Activated naive CD8-positive, alpha-beta T cell treated with anti-CD3 and anti-CD28 coated beads for 36 hours (primary cell): ENCODE measurements at regions not wholly inside any gene's neighbourhood (a gene's known extent, or its start where the extent isn't known, plus 50 kb on each side); places are given as distances from the start of the nearest gene placed in this dataset.
"Not testable (repeated sequence)": the region's sequence is repeated elsewhere in the genome, so short reads cannot be mapped to it uniquely, and the experiment has no call there.

ENCODE experiments used
- DNase-seq: peaks from one replicate; pipeline ENCODE4 v3.0.0; 2021
- H3K27ac Mint-ChIP-seq: one replicate; pipeline ENCODE4 v1.8.0; 2022; ENCODE audit warnings: mild to moderate bottlenecking, moderate library complexity, mixed read lengths
- H3K27me3 Mint-ChIP-seq: one replicate; pipeline ENCODE4 v1.8.0; 2022; ENCODE audit warnings: mild to moderate bottlenecking, mixed read lengths
- H3K36me3 Mint-ChIP-seq: one replicate; pipeline ENCODE4 v1.8.0; 2021; ENCODE audit warnings: mild to moderate bottlenecking, mixed read lengths
- H3K4me1 Mint-ChIP-seq: one replicate; pipeline ENCODE4 v1.8.0; 2021; ENCODE audit warnings: mixed read lengths
- H3K4me3 Mint-ChIP-seq: one replicate; pipeline ENCODE4 v1.8.0; 2022; ENCODE audit warnings: mild to moderate bottlenecking, moderate library complexity, mixed read lengths
- H3K9me3 Mint-ChIP-seq: one replicate; pipeline ENCODE4 v1.8.0; 2022; ENCODE audit warnings: mixed read lengths

- Mint-ChIP-seq H3K9me3 (peaks cover 19% of the 10 kb centered on the region), H3K27me3 (no peaks in the 10 kb centered on the region), H3K4me3 (no peak overlapping the region), H3K27ac (no peak overlapping the region), H3K36me3 (peaks cover 35% of the 10 kb centered on the region), H3K4me1 (peaks cover 13% of the 10 kb centered on the region)
- no peak for DNase-seq
These were observed 84.5 kb upstream of the SVIL start for GRCh38 chr10:29719281-29719675.

- Mint-ChIP-seq H3K4me1 (peaks cover 13% of the 10 kb centered on the region), H3K36me3 (peaks cover 26% of the 10 kb centered on the region), H3K4me3 (no peak overlapping the region), H3K27ac (no peak overlapping the region), H3K27me3 (no peaks in the 10 kb centered on the region), H3K9me3 (peaks cover 13% of the 10 kb centered on the region)
- no peak for DNase-seq
These were observed 80.5 kb upstream of the SVIL start for GRCh38 chr10:29715296-29715695.

- peaks cover 7% of the 10 kb centered on the region for H3K9me3 Mint-ChIP-seq
- no peak overlapping the region for H3K27ac Mint-ChIP-seq
- H3K4me1 Mint-ChIP-seq: peaks cover 13% of the 10 kb centered on the region
- no peak overlapping the region for H3K4me3 Mint-ChIP-seq
- no peaks in the 10 kb centered on the region for H3K27me3 Mint-ChIP-seq
- H3K36me3 Mint-ChIP-seq: peaks cover 21% of the 10 kb centered on the region
- DNase-seq: no peak
These were observed 79.5 kb upstream of the SVIL start for GRCh38 chr10:29714096-29714874.

- no peak for DNase-seq
- peaks cover under 1% of the 10 kb centered on the region for H3K9me3 Mint-ChIP-seq
These were observed 78.7 kb upstream of the SVIL start for GRCh38 chr10:29713450-29713849.

GRCh38 chr10:29712108-29712507, 77.3 kb upstream of the SVIL start:
- Mint-ChIP-seq H3K4me1 (peaks cover 13% of the 10 kb centered on the region), H3K27ac (no peak overlapping the region), H3K4me3 (no peak overlapping the region), H3K27me3 (no peaks in the 10 kb centered on the region), H3K9me3 (no peaks in the 10 kb centered on the region), H3K36me3 (peaks cover 12% of the 10 kb centered on the region)
- DNase-seq: no peak

More at GRCh38 chr10:29713450-29713849, 78.7 kb upstream of the SVIL start:
- Mint-ChIP-seq H3K27ac (no peak overlapping the region), H3K4me3 (no peak overlapping the region), H3K27me3 (no peaks in the 10 kb centered on the region), H3K36me3 (peaks cover 14% of the 10 kb centered on the region), H3K4me1 (peaks cover 13% of the 10 kb centered on the region)

- Mint-ChIP-seq H3K27ac (no peak overlapping the region), H3K27me3 (no peaks in the 10 kb centered on the region), H3K9me3 (peaks cover 2% of the 10 kb centered on the region)
These were observed 75.4 kb upstream of the SVIL start for GRCh38 chr10:29710128-29710527.

GRCh38 chr10:29709484-29710002, 74.8 kb upstream of the SVIL start:
- Mint-ChIP-seq H3K4me1 (peaks cover 10% of the 10 kb centered on the region), H3K36me3 (peaks cover 2% of the 10 kb centered on the region), H3K9me3 (peaks cover 2% of the 10 kb centered on the region), H3K4me3 (no peak overlapping the region), H3K27ac (no peak overlapping the region), H3K27me3 (no peaks in the 10 kb centered on the region)
- no peak for DNase-seq

More at GRCh38 chr10:29710128-29710527, 75.4 kb upstream of the SVIL start:
- peaks cover 10% of the 10 kb centered on the region for H3K4me1 Mint-ChIP-seq
- DNase-seq: no peak
- H3K4me3 Mint-ChIP-seq: no peak overlapping the region
- peaks cover 2% of the 10 kb centered on the region for H3K36me3 Mint-ChIP-seq

- peaks cover 32% of the 10 kb centered on the region for H3K4me1 Mint-ChIP-seq
- H3K27ac Mint-ChIP-seq: peak overlapping the region; percentile 79
- peak overlapping the region; percentile 72 for H3K4me3 Mint-ChIP-seq
These were observed 68.5 kb upstream of the SVIL start for GRCh38 chr10:29703271-29703670.

GRCh38 chr10:29702273-29703164, 67.7 kb upstream of the SVIL start:
- DNase-seq: no peak
- Mint-ChIP-seq H3K4me3 (peak overlapping the region; percentile 72), H3K27ac (peak overlapping the region; percentile 79), H3K36me3 (no peaks in the 10 kb centered on the region), H3K9me3 (peaks cover 2% of the 10 kb centered on the region), H3K27me3 (no peaks in the 10 kb centered on the region), H3K4me1 (peaks cover 32% of the 10 kb centered on the region)

More at GRCh38 chr10:29703271-29703670, 68.5 kb upstream of the SVIL start:
- DNase-seq: no peak
- Mint-ChIP-seq H3K9me3 (peaks cover 2% of the 10 kb centered on the region), H3K36me3 (no peaks in the 10 kb centered on the region), H3K27me3 (no peaks in the 10 kb centered on the region)

- H3K27me3 Mint-ChIP-seq: no peaks in the 10 kb centered on the region
- no peak for DNase-seq
- H3K36me3 Mint-ChIP-seq: no peaks in the 10 kb centered on the region
- peaks cover 32% of the 10 kb centered on the region for H3K4me1 Mint-ChIP-seq
- no peak overlapping the region for H3K4me3 Mint-ChIP-seq
- no peak overlapping the region for H3K27ac Mint-ChIP-seq
- peaks cover 2% of the 10 kb centered on the region for H3K9me3 Mint-ChIP-seq
These were observed 66.5 kb upstream of the SVIL start for GRCh38 chr10:29701306-29701705.

- H3K27me3 Mint-ChIP-seq: no peaks in the 10 kb centered on the region
- no peak overlapping the region for H3K4me3 Mint-ChIP-seq
- H3K9me3 Mint-ChIP-seq: no peaks in the 10 kb centered on the region
- no peak overlapping the region for H3K27ac Mint-ChIP-seq
- peaks cover 32% of the 10 kb centered on the region for H3K4me1 Mint-ChIP-seq
- no peak for DNase-seq
- H3K36me3 Mint-ChIP-seq: no peaks in the 10 kb centered on the region
These were observed 64.8 kb upstream of the SVIL start for GRCh38 chr10:29699621-29700020.

- no peak for DNase-seq
- Mint-ChIP-seq H3K27ac (no peak overlapping the region), H3K36me3 (no peaks in the 10 kb centered on the region), H3K4me1 (peaks cover 28% of the 10 kb centered on the region), H3K9me3 (no peaks in the 10 kb centered on the region), H3K4me3 (no peak overlapping the region), H3K27me3 (no peaks in the 10 kb centered on the region)
These were observed 64.2 kb upstream of the SVIL start for GRCh38 chr10:29698773-29699490.

GRCh38 chr10:29696581-29696980, 61.8 kb upstream of the SVIL start:
- H3K4me1 Mint-ChIP-seq: peaks cover 20% of the 10 kb centered on the region

GRCh38 chr10:29694121-29694520, 59.4 kb upstream of the SVIL start:
- Mint-ChIP-seq H3K27me3 (no peaks in the 10 kb centered on the region), H3K4me3 (no peak overlapping the region), H3K27ac (no peak overlapping the region), H3K4me1 (peaks cover 12% of the 10 kb centered on the region), H3K36me3 (no peaks in the 10 kb centered on the region), H3K9me3 (no peaks in the 10 kb centered on the region)
- DNase-seq: no peak

More at GRCh38 chr10:29696581-29696980, 61.8 kb upstream of the SVIL start:
- H3K9me3 Mint-ChIP-seq, H3K27me3 Mint-ChIP-seq, H3K36me3 Mint-ChIP-seq, H3K4me3 Mint-ChIP-seq, H3K27ac Mint-ChIP-seq, DNase-seq: not testable (repeated sequence)
